Smooth muscle cell (in vitro differentiated cells): ENCODE measurements at regions not wholly inside any gene's neighbourhood (a gene's known extent, or its start where the extent isn't known, plus 50 kb on each side); places are given as distances from the start of the nearest gene placed in this dataset.

ENCODE experiments used
- DNase-seq: peaks from one replicate; lab custom pipeline; 2025; ENCODE audit not compliant: unreplicated experiment; lab: John Stamatoyannopoulos, UW
- H2AFZ ChIP-seq: fragments of 200-600 bp; sonication (generic); 2 replicates; pipeline ENCODE4 v1.6.0; 2016; ENCODE audit warnings: antibody characterized with exemption, low read depth, mild to moderate bottlenecking
- H3F3A ChIP-seq: fragments of 200-600 bp; sonication (generic); 2 replicates; pipeline ENCODE4 v1.6.0; 2017; ENCODE audit warnings: antibody characterized with exemption, low read depth
- H3K27ac ChIP-seq: fragments of 200-600 bp; sonication (generic); 2 replicates; pipeline ENCODE4 v1.5.1; 2016; ENCODE audit warnings: low read depth, mild to moderate bottlenecking
- H3K27me3 ChIP-seq: fragments of 200-600 bp; sonication (generic); 2 replicates; pipeline ENCODE4 v1.6.1; 2016; ENCODE audit warnings: low read depth, mild to moderate bottlenecking
- H3K36me3 ChIP-seq: fragments of 200-600 bp; sonication (generic); 2 replicates; pipeline ENCODE4 v1.5.1; 2016; ENCODE audit warnings: low read depth
- H3K4me1 ChIP-seq: fragments of 200-600 bp; sonication (generic); 2 replicates; pipeline ENCODE4 v1.5.1; 2016; ENCODE audit warnings: low read depth
- H3K4me2 ChIP-seq: fragments of 200-600 bp; sonication (generic); 2 replicates; pipeline ENCODE4 v1.6.0; 2016; ENCODE audit warnings: mild to moderate bottlenecking
- H3K4me3 ChIP-seq: fragments of 200-600 bp; sonication (generic); 2 replicates; pipeline ENCODE4 v1.5.1; 2016; ENCODE audit warnings: mild to moderate bottlenecking
- H3K79me2 ChIP-seq: fragments of 200-600 bp; sonication (generic); 2 replicates; pipeline ENCODE4 v1.6.0; 2016; ENCODE audit warnings: low read depth, mild to moderate bottlenecking
- H3K9ac ChIP-seq: fragments of 200-600 bp; sonication (generic); 2 replicates; pipeline ENCODE4 v1.6.0; 2016; ENCODE audit warnings: low read depth
- H3K9me3 ChIP-seq: fragments of 200-600 bp; sonication (generic); replicated peaks from 2 replicates; pipeline ENCODE4 v1.5.1; 2016; ENCODE audit warnings: low read depth
- H4K20me1 ChIP-seq: fragments of 200-600 bp; sonication (generic); 2 replicates; pipeline ENCODE4 v1.6.0; 2016; ENCODE audit warnings: low read depth
- WGBS: methylation state at CpG from one replicate; pipeline ENCODE4 v1.1.7; 2016; ENCODE audit warnings: low lambda C conversion rate; 5-methylcytosine and 5-hydroxymethylcytosine counted together
- TF ChIP-seq, protein P1 (sequence below): fragments of 200-600 bp; sonication (generic); IDR thresholded peaks from 2 replicates; pipeline ENCODE4 v1.5.1; 2017; ENCODE audit warnings: borderline replicate concordance, mild to moderate bottlenecking, antibody characterized with exemption; ENCODE audit not compliant: insufficient read depth, poor library complexity, severe bottlenecking

DNA sequence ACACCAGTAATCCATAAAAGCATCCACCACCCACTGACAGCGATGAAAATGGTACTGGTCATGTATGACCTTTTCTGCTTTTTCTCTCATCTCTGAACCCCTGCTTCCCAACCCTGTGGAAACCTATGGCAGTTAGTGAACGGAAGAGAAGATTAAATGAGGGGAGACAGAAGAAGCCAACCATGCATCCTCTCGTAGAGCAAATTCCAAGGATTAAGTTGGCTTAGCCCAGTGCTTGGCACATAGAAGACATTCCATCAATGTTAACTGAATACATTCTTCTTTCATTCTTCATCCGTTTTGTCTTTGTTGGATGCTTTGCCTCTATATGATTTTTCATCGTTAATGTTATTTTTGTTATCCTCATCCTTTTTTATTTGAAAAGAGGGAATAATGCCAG, 339.7 kb upstream of the FLRT2 start:
- Histone ChIP-seq H3K4me1 (no peaks in the 10 kb centered on the region), H3F3A (no peaks in the 10 kb centered on the region), H3K36me3 (no peaks in the 10 kb centered on the region), H3K9ac (no peak overlapping the region), H3K9me3 (no peaks in the 10 kb centered on the region), H3K4me2 (no peak overlapping the region), H4K20me1 (no peaks in the 10 kb centered on the region), H3K27ac (no peak overlapping the region), H3K4me3 (no peak overlapping the region), H2AFZ (no peak overlapping the region), H3K79me2 (no peaks in the 10 kb centered on the region), H3K27me3 (no peaks in the 10 kb centered on the region)
- no peak for DNase-seq
- TF ChIP-seq, protein P1, sequence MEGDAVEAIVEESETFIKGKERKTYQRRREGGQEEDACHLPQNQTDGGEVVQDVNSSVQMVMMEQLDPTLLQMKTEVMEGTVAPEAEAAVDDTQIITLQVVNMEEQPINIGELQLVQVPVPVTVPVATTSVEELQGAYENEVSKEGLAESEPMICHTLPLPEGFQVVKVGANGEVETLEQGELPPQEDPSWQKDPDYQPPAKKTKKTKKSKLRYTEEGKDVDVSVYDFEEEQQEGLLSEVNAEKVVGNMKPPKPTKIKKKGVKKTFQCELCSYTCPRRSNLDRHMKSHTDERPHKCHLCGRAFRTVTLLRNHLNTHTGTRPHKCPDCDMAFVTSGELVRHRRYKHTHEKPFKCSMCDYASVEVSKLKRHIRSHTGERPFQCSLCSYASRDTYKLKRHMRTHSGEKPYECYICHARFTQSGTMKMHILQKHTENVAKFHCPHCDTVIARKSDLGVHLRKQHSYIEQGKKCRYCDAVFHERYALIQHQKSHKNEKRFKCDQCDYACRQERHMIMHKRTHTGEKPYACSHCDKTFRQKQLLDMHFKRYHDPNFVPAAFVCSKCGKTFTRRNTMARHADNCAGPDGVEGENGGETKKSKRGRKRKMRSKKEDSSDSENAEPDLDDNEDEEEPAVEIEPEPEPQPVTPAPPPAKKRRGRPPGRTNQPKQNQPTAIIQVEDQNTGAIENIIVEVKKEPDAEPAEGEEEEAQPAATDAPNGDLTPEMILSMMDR: no peak
- 52% methylated on average over 5 of the region's 5 CpGs for WGBS

DNA sequence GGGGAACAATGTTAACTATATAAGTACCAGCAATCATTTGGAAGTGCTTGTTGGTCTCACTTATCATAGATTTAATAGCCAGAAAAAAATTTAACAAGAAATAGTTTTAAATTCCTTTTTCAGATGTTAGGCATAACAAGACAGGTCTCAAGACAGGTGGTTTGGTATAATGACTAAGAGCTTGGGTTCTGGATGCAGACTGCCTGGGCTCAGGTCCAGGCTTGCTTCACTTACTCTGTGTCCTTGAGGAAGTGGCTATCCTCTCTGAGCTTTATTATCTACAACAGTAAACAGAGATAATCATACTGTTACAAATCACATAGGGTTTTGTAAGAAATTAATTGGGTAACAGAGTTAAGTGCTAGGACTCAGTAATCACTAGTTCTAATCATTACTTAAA, 338.0 kb upstream of the FLRT2 start:
- no peak for DNase-seq
- TF ChIP-seq, protein P1: no peak
- Histone ChIP-seq H3K79me2 (no peaks in the 10 kb centered on the region), H3K9me3 (no peaks in the 10 kb centered on the region), H3K9ac (no peak overlapping the region), H3F3A (no peaks in the 10 kb centered on the region), H3K27me3 (no peaks in the 10 kb centered on the region), H3K36me3 (no peaks in the 10 kb centered on the region), H4K20me1 (no peaks in the 10 kb centered on the region), H3K4me3 (no peak overlapping the region), H3K27ac (no peak overlapping the region), H2AFZ (no peak overlapping the region), H3K4me1 (no peaks in the 10 kb centered on the region), H3K4me2 (no peak overlapping the region)

DNA sequence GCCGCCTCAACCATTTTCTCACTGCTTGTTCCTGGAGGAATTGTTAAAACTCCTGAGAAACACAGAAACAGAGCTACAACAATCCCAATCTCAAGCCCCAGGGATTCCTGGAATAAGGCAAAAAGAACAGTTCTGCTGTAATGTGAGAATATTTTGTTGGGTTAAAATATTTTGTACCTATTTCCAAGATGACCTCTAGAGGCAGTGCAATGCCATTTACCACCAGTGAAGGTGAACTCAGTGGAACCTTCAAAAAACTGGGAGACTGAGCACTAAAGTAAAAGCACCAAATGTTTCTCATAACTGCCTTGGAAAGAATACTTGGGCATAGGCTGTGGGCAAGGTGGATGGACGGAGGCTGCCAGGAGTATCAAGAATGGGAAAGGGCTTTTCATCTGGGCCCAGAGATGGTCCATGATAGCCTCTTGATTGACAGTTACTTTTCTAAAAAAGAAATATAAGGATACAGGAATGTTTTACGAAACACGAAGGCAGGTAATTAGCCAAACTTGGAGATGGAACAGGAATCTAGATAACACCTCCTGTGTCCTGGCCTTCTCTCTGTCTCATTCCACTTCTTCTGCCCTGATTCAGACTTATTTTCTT, 334.0 kb upstream of the FLRT2 start:
- Histone ChIP-seq H3K4me3 (no peak overlapping the region), H3K79me2 (no peaks in the 10 kb centered on the region), H4K20me1 (no peaks in the 10 kb centered on the region), H3K4me1 (no peaks in the 10 kb centered on the region), H3K27ac (no peak overlapping the region), H3K9ac (no peak overlapping the region), H3K9me3 (no peaks in the 10 kb centered on the region), H2AFZ (no peak overlapping the region), H3K4me2 (no peak overlapping the region), H3K27me3 (no peaks in the 10 kb centered on the region), H3F3A (no peaks in the 10 kb centered on the region), H3K36me3 (no peaks in the 10 kb centered on the region)
- 94% methylated on average over 4 of the region's 4 CpGs for WGBS
- DNase-seq: no peak
- TF ChIP-seq, protein P1: peak; percentile 44

DNA sequence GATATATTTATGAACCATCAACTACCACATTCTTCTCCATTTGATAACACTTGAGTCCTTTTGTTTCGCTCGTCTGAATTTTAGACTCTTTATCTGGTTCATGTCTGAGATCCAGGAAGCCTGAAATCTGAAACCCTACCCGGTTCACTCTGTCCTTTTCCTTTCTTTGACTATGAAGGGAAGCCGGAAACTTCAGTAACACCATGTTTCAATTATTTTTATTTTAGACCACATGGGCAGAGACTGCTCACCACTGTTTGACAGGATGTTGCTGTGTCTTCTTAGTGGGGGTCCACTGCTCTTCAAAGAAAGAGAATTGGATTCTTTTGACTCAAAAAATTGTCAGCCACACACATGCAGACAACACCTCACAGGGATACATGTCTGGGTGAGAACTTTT, 331.9 kb upstream of the FLRT2 start:
- no peaks in the 10 kb centered on the region for H3K9me3 ChIP-seq
- no peak overlapping the region for H2AFZ ChIP-seq
- H3K36me3 ChIP-seq: no peaks in the 10 kb centered on the region
- H3K4me2 ChIP-seq: no peak overlapping the region
- H3K4me1 ChIP-seq: no peaks in the 10 kb centered on the region
- no peaks in the 10 kb centered on the region for H3K79me2 ChIP-seq
- TF ChIP-seq, protein P1: no peak
- 68% methylated on average over 4 of the region's 4 CpGs for WGBS
- no peak overlapping the region for H3K27ac ChIP-seq
- H4K20me1 ChIP-seq: no peaks in the 10 kb centered on the region
- H3K9ac ChIP-seq: no peak overlapping the region
- no peak for DNase-seq
- no peaks in the 10 kb centered on the region for H3F3A ChIP-seq
- no peak overlapping the region for H3K4me3 ChIP-seq
- no peaks in the 10 kb centered on the region for H3K27me3 ChIP-seq
